ENCODE measurements at regions not wholly inside any gene's neighbourhood (a gene's known extent, or its start where the extent isn't known, plus 50 kb on each side); places are given as distances from the start of the nearest gene placed in this dataset.

DNA sequence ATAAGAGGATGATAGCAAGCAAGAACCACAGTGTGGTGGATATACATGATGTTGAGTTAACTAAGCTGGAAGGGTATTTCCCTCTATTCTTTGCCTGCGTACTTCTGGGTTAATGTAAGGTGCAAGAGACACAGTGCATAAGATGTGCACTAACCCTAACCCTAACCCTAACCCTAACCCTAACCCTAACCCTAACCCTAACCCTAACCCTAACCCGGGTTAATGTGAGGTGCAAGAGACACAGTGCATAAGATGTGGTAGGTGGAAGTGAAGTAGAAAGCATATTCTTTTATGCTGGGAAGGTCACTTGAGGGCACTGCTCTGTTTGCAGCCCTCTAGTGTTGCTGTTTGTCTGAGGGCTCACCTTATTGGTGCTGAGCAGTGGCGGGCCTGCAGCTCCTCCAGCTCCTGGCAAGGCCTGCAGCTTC is 181.5 kb upstream of the ITGA4 start:
- no peak overlapping the region for H3K4me3 Mint-ChIP-seq (ENCODE audit: unreplicated experiment)
- TF ChIP-seq, protein P1, sequence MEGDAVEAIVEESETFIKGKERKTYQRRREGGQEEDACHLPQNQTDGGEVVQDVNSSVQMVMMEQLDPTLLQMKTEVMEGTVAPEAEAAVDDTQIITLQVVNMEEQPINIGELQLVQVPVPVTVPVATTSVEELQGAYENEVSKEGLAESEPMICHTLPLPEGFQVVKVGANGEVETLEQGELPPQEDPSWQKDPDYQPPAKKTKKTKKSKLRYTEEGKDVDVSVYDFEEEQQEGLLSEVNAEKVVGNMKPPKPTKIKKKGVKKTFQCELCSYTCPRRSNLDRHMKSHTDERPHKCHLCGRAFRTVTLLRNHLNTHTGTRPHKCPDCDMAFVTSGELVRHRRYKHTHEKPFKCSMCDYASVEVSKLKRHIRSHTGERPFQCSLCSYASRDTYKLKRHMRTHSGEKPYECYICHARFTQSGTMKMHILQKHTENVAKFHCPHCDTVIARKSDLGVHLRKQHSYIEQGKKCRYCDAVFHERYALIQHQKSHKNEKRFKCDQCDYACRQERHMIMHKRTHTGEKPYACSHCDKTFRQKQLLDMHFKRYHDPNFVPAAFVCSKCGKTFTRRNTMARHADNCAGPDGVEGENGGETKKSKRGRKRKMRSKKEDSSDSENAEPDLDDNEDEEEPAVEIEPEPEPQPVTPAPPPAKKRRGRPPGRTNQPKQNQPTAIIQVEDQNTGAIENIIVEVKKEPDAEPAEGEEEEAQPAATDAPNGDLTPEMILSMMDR (IDR thresholded peaks at IDR 0.05): no peak
- no peak overlapping the region for H3K27ac Mint-ChIP-seq (ENCODE audit: unreplicated experiment)
- H3K36me3 Mint-ChIP-seq (ENCODE audit: unreplicated experiment): no peaks in the 10 kb centered on the region
- no peaks in the 10 kb centered on the region for H3K27me3 Mint-ChIP-seq (ENCODE audit: unreplicated experiment)
- H3K9me3 Mint-ChIP-seq (ENCODE audit: unreplicated experiment): no peaks in the 10 kb centered on the region
- H3K4me1 Mint-ChIP-seq (ENCODE audit: unreplicated experiment): no peaks in the 10 kb centered on the region
- no peak for DNase-seq (ENCODE audit: extremely low spot score, unreplicated experiment)

DNA sequence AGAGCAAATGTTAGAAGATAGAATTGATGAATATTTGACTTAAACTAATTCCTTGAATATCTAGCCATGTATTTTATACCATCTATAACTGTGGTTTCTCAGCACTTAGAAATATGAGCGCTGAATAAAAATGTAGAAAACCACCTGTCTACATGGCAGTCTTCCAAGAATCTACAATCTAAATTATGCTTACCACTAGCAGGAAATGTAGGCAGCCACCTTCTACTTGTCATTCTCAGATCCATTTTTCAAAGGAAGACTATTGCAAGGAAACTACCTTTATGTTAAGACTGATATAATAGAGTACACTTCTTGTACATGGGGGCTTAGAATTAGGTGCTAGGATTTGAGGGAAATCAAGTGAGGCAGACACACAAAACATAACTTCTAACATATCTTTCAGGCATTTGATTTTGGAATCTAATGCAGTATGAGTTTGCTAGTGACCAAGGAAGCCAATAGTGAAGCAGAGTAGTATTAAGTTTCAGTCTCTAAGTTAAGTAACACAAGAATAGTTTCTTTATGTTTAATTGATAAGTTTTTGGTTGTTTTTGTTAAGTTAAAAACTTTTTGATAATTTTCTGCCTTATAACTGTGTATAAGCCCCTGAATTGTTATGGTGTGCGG is 175.9 kb upstream of the ITGA4 start:
- no peaks in the 10 kb centered on the region for H3K36me3 Mint-ChIP-seq (ENCODE audit: unreplicated experiment)
- no peak overlapping the region for H3K4me3 Mint-ChIP-seq (ENCODE audit: unreplicated experiment)
- no peaks in the 10 kb centered on the region for H3K9me3 Mint-ChIP-seq (ENCODE audit: unreplicated experiment)
- TF ChIP-seq, protein P1 (IDR thresholded peaks at IDR 0.05): no peak
- H3K27me3 Mint-ChIP-seq (ENCODE audit: unreplicated experiment): no peaks in the 10 kb centered on the region
- no peak overlapping the region for H3K27ac Mint-ChIP-seq (ENCODE audit: unreplicated experiment)
- no peaks in the 10 kb centered on the region for H3K4me1 Mint-ChIP-seq (ENCODE audit: unreplicated experiment)
- no peak for DNase-seq (ENCODE audit: extremely low spot score, unreplicated experiment)

GRCh38 chr2:181285116-181285515 is 172.1 kb upstream of the ITGA4 start:
- H3K9me3 Mint-ChIP-seq (ENCODE audit: unreplicated experiment): no peaks in the 10 kb centered on the region
- no peaks in the 10 kb centered on the region for H3K27me3 Mint-ChIP-seq (ENCODE audit: unreplicated experiment)

DNA sequence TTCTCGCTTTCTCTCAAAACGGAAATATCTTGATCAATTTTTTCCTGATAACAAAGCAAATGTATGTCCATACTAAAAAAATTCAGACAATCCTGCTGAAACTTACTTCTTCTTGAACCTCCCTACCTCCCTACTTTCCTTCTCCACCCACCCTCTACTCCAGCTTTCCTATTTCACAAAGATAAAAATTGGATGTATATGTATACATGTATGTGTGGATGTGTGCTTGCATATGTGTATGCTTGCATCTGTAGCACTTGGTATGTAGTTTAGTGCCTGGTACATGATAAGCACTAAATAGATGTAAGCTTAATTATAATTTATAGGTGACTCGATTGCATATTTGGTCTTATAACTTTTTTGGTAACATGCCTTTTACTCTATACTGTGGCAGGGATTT is 167.5 kb upstream of the ITGA4 start:
- Mint-ChIP-seq H3K4me1 (ENCODE audit: unreplicated experiment) (no peaks in the 10 kb centered on the region), H3K27ac (ENCODE audit: unreplicated experiment) (no peak overlapping the region), H3K4me3 (ENCODE audit: unreplicated experiment) (no peak overlapping the region), H3K27me3 (ENCODE audit: unreplicated experiment) (no peaks in the 10 kb centered on the region), H3K9me3 (ENCODE audit: unreplicated experiment) (no peaks in the 10 kb centered on the region), H3K36me3 (ENCODE audit: unreplicated experiment) (no peaks in the 10 kb centered on the region)
- TF ChIP-seq, protein P1 (IDR thresholded peaks at IDR 0.05): no peak
- DNase-seq (ENCODE audit: extremely low spot score, unreplicated experiment): no peak

More at GRCh38 chr2:181285116-181285515, 172.1 kb upstream of the ITGA4 start:
- TF ChIP-seq, protein P1 (IDR thresholded peaks at IDR 0.05): no peak
- Mint-ChIP-seq H3K4me3 (ENCODE audit: unreplicated experiment) (no peak overlapping the region), H3K36me3 (ENCODE audit: unreplicated experiment) (no peaks in the 10 kb centered on the region), H3K27ac (ENCODE audit: unreplicated experiment) (no peak overlapping the region), H3K4me1 (ENCODE audit: unreplicated experiment) (no peaks in the 10 kb centered on the region)
- DNase-seq (ENCODE audit: extremely low spot score, unreplicated experiment): no peak

DNA sequence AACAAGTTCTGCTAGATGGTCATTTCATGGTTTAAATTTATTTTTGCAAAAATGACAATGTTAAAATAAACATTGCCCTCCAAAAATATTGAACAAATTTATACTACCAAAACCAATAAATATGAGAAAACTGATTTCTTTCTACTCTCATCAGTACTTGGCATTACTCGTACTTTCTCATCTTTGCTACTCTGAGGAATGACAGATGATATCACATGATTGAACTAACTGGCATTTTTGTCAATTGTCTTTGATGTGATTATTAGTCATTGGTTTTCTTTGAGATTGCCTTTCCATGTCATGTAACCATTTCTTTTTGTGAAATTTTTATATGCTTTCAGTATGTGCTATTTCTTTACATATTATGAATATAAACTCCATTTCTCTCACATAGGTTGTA is 167.0 kb upstream of the ITGA4 start:
- H3K9me3 Mint-ChIP-seq (ENCODE audit: unreplicated experiment): no peaks in the 10 kb centered on the region

More for the DNA sequence above, 167.0 kb upstream of the ITGA4 start:
- Mint-ChIP-seq H3K27me3 (ENCODE audit: unreplicated experiment) (no peaks in the 10 kb centered on the region), H3K4me3 (ENCODE audit: unreplicated experiment) (no peak overlapping the region), H3K36me3 (ENCODE audit: unreplicated experiment) (no peaks in the 10 kb centered on the region), H3K4me1 (ENCODE audit: unreplicated experiment) (no peaks in the 10 kb centered on the region), H3K27ac (ENCODE audit: unreplicated experiment) (no peak overlapping the region)
- DNase-seq (ENCODE audit: extremely low spot score, unreplicated experiment): no peak
- TF ChIP-seq, protein P1 (IDR thresholded peaks at IDR 0.05): no peak
